ENCODE measurements at regions not wholly inside any gene's neighbourhood (a gene's known extent, or its start where the extent isn't known, plus 50 kb on each side); places are given as distances from the start of the nearest gene placed in this dataset.
"Not testable (repeated sequence)": the region's sequence is repeated elsewhere in the genome, so short reads cannot be mapped to it uniquely, and the experiment has no call there.

DNA sequence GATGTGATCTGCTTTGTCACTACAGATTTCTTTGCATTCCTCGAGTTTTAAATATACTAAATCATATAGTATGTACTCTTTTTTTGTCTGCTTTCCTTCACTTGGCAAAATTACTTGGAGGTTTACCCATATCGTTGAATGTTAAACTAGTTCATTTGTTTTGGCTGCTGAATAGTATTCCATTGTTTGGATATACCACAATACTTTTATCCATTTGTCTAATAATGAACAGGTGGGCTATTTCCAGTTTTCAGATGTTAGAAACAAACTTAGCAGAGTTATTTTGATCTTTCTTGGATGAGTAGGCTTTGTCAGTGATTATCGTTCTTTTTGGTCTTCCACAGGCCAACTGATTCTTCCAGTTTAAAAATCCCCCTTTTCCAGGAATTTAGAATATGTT is 154.0 kb upstream of the TGFBR2 start:
- no peak for DNase-seq

GRCh38 chr3:30453360-30454039 is 152.9 kb upstream of the TGFBR2 start:
- DNase-seq, result no peak

DNA sequence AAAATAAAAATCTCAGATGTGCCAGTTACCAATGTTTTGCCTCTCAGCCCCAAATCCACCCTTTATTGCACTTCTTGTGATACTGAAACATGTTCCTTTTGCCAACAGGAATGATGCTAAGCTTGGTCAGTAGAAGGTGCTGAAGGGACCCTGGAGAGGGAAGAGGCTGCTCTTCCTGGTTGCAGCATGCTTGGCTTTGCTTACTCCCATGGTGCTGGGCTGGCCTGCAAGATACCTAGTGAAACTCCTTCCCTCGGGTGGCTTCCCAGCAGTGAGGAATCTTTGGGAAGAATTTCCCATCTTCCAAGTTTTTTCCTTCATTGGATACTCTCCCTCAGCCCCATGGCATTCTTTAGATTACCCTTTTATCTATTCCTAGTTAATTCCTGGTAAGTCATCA is 151.8 kb upstream of the TGFBR2 start:
- DNase-seq, result no peak

GRCh38 chr3:30455112-30455511 is 151.3 kb upstream of the TGFBR2 start:
- not testable (repeated sequence) for DNase-seq

DNA sequence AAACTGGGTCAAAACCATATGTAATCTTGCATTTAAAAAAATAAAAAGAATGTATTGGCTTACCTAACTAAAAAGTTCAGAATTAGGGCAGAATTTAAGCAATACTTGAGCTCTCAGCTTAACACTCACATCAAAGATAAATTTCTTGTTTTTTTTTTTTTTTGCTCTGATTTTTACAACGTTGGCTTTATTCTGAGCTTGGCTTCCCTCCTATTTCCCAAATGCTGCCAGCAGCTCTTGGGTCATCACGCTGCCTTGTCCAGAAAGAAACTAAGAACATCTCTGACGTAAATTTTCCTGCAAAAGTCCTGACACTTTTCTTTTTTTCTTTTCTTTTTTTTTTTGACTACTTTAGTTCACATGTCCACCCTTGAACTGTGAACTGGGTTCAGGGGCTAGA is 150.6 kb upstream of the TGFBR2 start:
- DNase-seq, result no peak

GRCh38 chr3:30456264-30456663 is 150.1 kb upstream of the TGFBR2 start:
- no peak for DNase-seq

DNA sequence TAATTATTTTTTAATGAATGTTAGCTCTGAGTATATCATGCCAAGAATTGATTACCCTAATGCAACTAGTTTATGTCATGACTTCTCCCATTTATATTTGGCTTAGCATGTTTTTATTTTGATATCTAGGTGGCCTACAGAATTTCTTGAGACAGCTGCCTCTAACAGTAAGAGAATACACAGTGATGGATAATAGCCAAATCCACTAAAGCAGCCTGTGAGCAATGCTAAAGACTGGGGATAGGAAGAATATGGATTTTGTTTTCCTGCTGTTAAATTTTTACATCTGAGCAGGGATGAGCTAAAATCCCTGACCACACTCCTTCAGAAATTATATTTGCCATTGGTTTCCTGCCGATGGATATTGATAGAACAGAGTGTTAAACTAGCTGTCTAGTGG is 149.3 kb upstream of the TGFBR2 start:
- DNase-seq, result no peak

DNA sequence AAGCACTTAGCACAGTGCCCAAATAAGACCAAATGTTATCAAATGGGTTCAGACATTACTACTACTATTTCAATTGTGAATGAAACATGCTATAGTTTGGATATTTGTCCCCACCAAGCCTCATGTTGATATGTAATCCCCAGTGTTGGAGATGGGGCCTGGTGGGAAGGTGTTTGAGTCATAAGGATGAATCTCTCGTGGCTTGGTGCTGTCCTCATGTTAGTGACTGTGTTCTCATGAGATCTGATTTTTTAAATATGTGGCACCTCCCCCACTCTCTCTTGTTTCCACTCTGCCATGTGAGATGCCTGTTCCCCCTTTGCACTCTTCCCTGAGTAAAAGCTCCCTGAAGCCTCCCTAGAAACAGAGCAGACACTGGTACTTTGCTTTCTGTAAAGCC is 148.7 kb upstream of the TGFBR2 start:
- no peak for DNase-seq

GRCh38 chr3:30458376-30459171 is 147.8 kb upstream of the TGFBR2 start:
- no peak for DNase-seq

DNA sequence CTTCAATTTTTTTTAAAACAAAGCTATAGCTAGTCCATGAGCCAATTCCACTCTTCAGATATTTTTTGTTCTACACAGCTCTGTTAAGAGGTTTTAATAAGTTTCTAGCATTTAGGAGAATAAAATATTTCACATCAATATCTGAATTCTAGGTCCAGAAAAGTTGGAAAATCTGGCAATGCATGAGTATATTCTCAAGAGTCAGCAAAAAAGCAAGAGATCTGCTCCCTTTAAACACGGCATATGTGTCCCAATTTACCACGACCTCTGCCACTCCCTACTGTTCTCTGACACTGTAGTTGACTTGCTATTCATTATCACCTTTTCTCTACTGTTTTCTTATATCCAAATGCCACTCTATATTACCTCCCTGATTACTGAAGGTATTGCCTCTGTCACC is 145.1 kb upstream of the TGFBR2 start:
- DNase-seq, result no peak

- no peak for DNase-seq
Observed at GRCh38 chr3:30462721-30463470, 143.5 kb upstream of the TGFBR2 start.

DNA sequence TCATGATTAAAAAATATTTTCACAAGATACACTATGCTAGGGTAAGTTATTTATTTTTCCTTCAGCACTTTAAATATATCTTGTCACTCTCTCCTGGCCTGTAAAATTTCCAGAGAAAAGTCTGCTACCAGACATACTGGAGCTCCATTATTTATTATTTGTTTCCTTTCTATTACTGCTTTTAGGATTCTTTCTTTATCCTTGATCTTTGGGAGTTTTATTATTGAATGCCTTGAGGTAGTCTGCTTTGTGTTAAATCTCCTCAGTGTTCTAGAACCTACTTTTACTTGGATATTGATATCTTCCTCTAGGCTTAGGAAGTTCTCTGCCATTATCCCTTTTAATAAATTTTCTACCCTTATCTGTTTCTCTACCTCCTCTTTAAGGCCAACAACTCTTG is 142.0 kb upstream of the TGFBR2 start:
- no peak for DNase-seq

DNA sequence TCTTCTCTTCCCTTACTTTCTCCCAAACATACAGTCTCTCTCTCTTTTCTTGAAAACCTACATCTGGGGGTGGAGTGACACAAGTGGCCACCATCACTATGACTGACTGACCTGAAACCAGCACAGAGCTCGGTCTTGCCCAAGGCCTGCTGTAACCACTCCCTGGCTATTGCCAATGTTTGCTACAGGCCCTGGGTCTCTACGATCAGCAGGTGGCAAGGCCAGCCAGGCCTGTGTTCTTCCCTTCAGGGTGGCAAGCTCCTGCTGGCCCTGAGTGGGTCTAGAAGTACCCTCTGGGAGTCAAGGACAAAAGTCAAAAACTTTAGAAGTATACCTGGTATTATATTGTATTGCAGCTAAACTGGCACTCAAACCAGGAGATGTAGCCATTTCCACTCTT is 140.9 kb upstream of the TGFBR2 start:
- DNase-seq, result no peak

- no peak for DNase-seq
Observed at GRCh38 chr3:30467596-30468238, 138.7 kb upstream of the TGFBR2 start.

- DNase-seq, result no peak
Observed at GRCh38 chr3:30469133-30469532, 137.3 kb upstream of the TGFBR2 start.

DNA sequence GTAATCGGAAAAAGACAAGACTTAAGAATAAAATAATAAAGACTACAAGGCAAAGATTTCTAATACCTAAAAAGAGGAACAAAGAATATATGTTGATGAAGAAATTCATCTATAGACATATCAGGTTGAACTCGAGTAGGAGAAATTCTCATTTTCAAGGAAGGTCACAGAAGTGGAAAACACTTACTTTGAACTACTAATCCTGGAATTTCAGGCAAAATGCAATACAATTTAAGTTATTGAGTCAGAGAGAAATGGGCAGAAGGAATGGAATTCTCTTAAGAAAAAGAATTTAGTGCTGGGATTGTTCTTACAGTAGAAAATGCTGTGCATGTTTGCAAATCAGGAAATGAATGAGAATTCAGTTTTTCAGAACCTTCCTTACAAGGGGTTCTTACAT is 135.9 kb upstream of the TGFBR2 start:
- no peak for DNase-seq

- no peak for DNase-seq
Observed at GRCh38 chr3:30471066-30471465, 135.3 kb upstream of the TGFBR2 start.

DNA sequence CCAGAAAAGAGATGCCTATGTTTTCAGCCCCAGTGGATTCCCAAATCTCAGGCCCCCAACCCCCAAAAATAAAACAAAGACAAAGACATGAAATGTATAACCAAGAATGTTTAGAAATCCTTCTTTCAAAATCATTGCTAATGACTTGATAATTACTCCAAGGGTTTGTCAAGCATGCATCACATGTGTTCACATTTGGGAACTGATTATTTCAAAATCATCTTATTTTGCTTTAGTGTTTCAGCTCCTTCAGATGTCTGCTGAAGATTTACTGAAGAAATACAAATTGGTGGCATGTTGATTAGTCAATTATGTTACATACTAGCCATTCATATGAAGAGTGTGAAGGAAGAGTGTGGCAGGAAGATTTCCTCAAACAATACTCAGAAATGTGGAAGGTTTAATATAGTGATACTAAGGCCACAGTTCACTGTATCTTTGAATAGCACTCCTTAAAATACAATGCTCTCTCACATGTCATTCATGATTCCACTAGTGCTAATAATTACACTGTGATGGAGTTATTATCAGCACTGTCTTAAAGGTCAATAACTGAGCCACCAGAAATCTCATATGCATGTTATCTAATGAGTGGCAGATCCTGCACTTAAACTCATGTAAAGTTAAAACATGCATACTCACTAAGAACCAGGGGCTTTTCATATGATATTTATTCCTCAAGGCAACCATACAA is 134.5 kb upstream of the TGFBR2 start:
- DNase-seq, result no peak

DNA sequence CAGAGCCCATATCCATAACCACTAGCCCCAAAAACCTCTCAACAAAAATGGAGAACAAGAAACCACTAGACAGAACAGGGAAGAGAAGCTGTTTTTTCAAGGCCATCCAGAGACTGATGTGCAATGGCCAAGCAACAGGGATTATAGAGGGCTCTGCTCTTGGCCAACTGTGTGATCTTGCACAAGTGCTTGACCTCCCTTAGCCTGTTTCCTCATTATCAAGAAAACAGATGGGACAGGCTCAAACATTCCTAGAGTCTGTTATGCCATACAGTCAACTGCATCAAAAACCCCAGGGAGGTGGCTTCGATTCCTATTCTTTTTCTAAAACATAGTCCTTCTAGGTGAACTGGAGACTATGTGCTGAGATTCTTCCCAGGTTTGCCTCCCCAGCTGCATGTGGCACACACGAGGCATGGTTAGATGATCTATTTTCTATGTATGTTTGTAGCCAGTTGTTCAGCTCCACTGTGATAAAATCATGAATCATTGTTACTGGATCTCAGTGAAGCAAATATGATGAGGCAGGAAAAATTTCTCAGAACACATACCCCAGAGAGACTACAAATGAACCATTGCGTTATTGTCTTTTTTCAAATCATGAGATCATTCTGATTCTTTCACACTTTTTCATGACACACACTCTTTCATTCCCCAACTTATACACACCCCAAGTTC is 132.9 kb upstream of the TGFBR2 start:
- DNase-seq, result no peak

DNA sequence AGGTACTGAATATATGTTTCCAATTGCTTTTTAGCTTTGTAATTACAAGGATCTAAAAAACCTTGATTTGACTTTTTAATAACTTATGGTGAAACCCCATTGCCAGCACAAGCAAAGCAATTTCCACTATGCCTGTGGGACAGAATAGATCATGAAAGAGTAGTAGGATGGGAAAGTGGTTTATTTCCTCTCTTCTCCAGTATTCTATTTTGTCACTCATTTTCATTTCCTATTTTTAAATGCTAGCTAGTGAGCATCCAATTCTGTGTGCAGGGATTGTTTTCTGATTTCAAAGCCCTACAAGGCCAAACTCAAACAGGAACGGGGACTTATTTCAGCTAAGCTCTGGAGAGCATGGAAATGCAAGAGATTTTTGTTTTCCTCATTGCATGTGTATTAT is 132.0 kb upstream of the TGFBR2 start:
- no peak for DNase-seq

- DNase-seq, result no peak
Observed at GRCh38 chr3:30475038-30475808, 131.2 kb upstream of the TGFBR2 start.

Data from NCI-H1105 (cell line).